Suprapubic skin (tissue), 4 donors: ENCODE measurements at regions not wholly inside any gene's neighbourhood (a gene's known extent, or its start where the extent isn't known, plus 50 kb on each side); places are given as distances from the start of the nearest gene placed in this dataset.

Experiments
- DNase-seq, 2 donors: peaks; one replicate each; pipeline ENCODE4 v3.0.0-alpha.2; 2019; ENCODE audit warnings: low spot score in 2 of 2
- H3K27ac ChIP-seq: fragments of 200-600 bp; sonication (generic); one replicate; pipeline ENCODE4 v1.5.1; 2019
- H3K27me3 ChIP-seq: fragments of 200-600 bp; sonication (generic); one replicate; pipeline ENCODE4 v1.5.1; 2019
- H3K36me3 ChIP-seq: fragments of 200-600 bp; sonication (generic); one replicate; pipeline ENCODE4 v1.5.1; 2019
- H3K4me1 ChIP-seq: fragments of 200-600 bp; sonication (generic); one replicate; pipeline ENCODE4 v1.5.1; 2019
- H3K4me3 ChIP-seq: fragments of 200-600 bp; sonication (generic); one replicate; pipeline ENCODE4 v1.5.1; 2019; ENCODE audit warnings: mild to moderate bottlenecking
- H3K9me3 ChIP-seq: fragments of 200-600 bp; sonication (generic); one replicate; pipeline ENCODE4 v1.5.1; 2019
- CTCF ChIP-seq, 2 donors: fragments of 200-600 bp in 1 of 2; fragments of 450-650 bp in 1 of 2; sonication (generic) in 1 of 2; IDR thresholded peaks; one replicate each; pipeline ENCODE4 v1.5.1; 2016 to 2019; ENCODE audit warnings: antibody characterized with exemption in 2 of 2, mild to moderate bottlenecking in 1 of 2, moderate library complexity in 1 of 2
- EP300 ChIP-seq: sonication (generic); formaldehyde crosslinking; IDR thresholded peaks from one replicate; pipeline ENCODE4 v1.6.1; 2017; ENCODE audit warnings: antibody characterized with exemption
- POLR2A ChIP-seq, 2 donors: fragments of 450-650 bp; IDR thresholded peaks; one replicate each; pipeline ENCODE4 v1.6.1; 2017; ENCODE audit warnings: antibody characterized with exemption in 2 of 2, mild to moderate bottlenecking in 2 of 2, moderate library complexity in 2 of 2
- POLR2AphosphoS5 ChIP-seq, 3 donors: sonication (generic); formaldehyde crosslinking; IDR thresholded peaks; one replicate each; pipeline ENCODE4 v1.6.1; 2017; ENCODE audit warnings: antibody characterized with exemption in 3 of 3
- WGBS: methylation state at CpG from one replicate; pipeline ENCODE4 v1.1.5; 2018; 5-methylcytosine and 5-hydroxymethylcytosine counted together

GRCh38 chr6:91852252-91852651 lies 1265.4 kb upstream of the MAP3K7 start:
- no peak overlapping the region for H3K4me3 ChIP-seq
- H3K36me3 ChIP-seq: no peaks in the 10 kb centered on the region
- no peak overlapping the region for H3K27ac ChIP-seq
- 29% methylated on average over 1 of the region's 1 CpG for WGBS
- no peak for DNase-seq
- H3K27me3 ChIP-seq: no peaks in the 10 kb centered on the region
- H3K9me3 ChIP-seq: no peaks in the 10 kb centered on the region
- no peaks in the 10 kb centered on the region for H3K4me1 ChIP-seq
- TF ChIP-seq POLR2A (IDR thresholded peaks at IDR 0.05): no peak

GRCh38 chr6:91834813-91835212 lies 1247.9 kb upstream of the MAP3K7 start:
- H3K4me3 ChIP-seq: no peak overlapping the region
- no peaks in the 10 kb centered on the region for H3K36me3 ChIP-seq
- H3K27me3 ChIP-seq: no peaks in the 10 kb centered on the region
- 91% methylated on average over 2 of the region's 2 CpGs for WGBS
- no peak for DNase-seq
- H3K9me3 ChIP-seq: no peaks in the 10 kb centered on the region
- no peaks in the 10 kb centered on the region for H3K4me1 ChIP-seq
- TF ChIP-seq POLR2A (IDR thresholded peaks at IDR 0.05): no peak
- no peak for TF ChIP-seq CTCF (IDR thresholded peaks at IDR 0.05)
- no peak for TF ChIP-seq POLR2AphosphoS5 (IDR thresholded peaks at IDR 0.05)
- no peak for TF ChIP-seq EP300
- no peak overlapping the region for H3K27ac ChIP-seq

- Histone ChIP-seq H3K27me3 (no peaks in the 10 kb centered on the region), H3K27ac (no peak overlapping the region), H3K9me3 (no peaks in the 10 kb centered on the region), H3K4me3 (no peak overlapping the region), H3K36me3 (no peaks in the 10 kb centered on the region), H3K4me1 (no peaks in the 10 kb centered on the region)
- TF ChIP-seq POLR2A (IDR thresholded peaks at IDR 0.05) (no peak), CTCF (IDR thresholded peaks at IDR 0.05) (no peak), EP300 (no peak), POLR2AphosphoS5 (IDR thresholded peaks at IDR 0.05) (no peak)
- 61% methylated on average over 2 of the region's 2 CpGs for WGBS
- DNase-seq: no peak
Observed at GRCh38 chr6:91827151-91827550, 1240.3 kb upstream of the MAP3K7 start.

GRCh38 chr6:91826128-91826527 lies 1239.3 kb upstream of the MAP3K7 start:
- TF ChIP-seq POLR2AphosphoS5 (IDR thresholded peaks at IDR 0.05) (no peak), CTCF (IDR thresholded peaks at IDR 0.05) (no peak), POLR2A (IDR thresholded peaks at IDR 0.05) (no peak), EP300 (no peak)
- H3K27ac ChIP-seq: no peak overlapping the region
- H3K36me3 ChIP-seq: no peaks in the 10 kb centered on the region
- H3K4me3 ChIP-seq: no peak overlapping the region
- DNase-seq: no peak
- no peaks in the 10 kb centered on the region for H3K9me3 ChIP-seq
- H3K27me3 ChIP-seq: no peaks in the 10 kb centered on the region
- no peaks in the 10 kb centered on the region for H3K4me1 ChIP-seq
- WGBS: 97% methylated on average over 2 of the region's 2 CpGs

GRCh38 chr6:91824331-91824730 lies 1237.5 kb upstream of the MAP3K7 start:
- Histone ChIP-seq H3K36me3 (no peaks in the 10 kb centered on the region), H3K9me3 (no peaks in the 10 kb centered on the region), H3K27me3 (no peaks in the 10 kb centered on the region), H3K4me3 (no peak overlapping the region), H3K4me1 (no peaks in the 10 kb centered on the region), H3K27ac (no peak overlapping the region)
- DNase-seq: no peak
- TF ChIP-seq POLR2A (IDR thresholded peaks at IDR 0.05): no peak
- no peak for TF ChIP-seq POLR2AphosphoS5 (IDR thresholded peaks at IDR 0.05)
- no peak for TF ChIP-seq EP300
- no peak for TF ChIP-seq CTCF (IDR thresholded peaks at IDR 0.05)

GRCh38 chr6:91822581-91822980 lies 1235.7 kb upstream of the MAP3K7 start:
- TF ChIP-seq POLR2AphosphoS5 (IDR thresholded peaks at IDR 0.05) (no peak), EP300 (no peak)
- Histone ChIP-seq H3K36me3 (no peaks in the 10 kb centered on the region), H3K4me1 (no peaks in the 10 kb centered on the region), H3K27me3 (no peaks in the 10 kb centered on the region), H3K27ac (no peak overlapping the region), H3K4me3 (no peak overlapping the region), H3K9me3 (no peaks in the 10 kb centered on the region)
- no peak for DNase-seq
